Mucosa of gallbladder (tissue), 1 donor: ENCODE measurements at regions not wholly inside any gene's neighbourhood (a gene's known extent, or its start where the extent isn't known, plus 50 kb on each side); places are given as distances from the start of the nearest gene placed in this dataset.

Experiments used
- DNase-seq: peaks from one replicate; pipeline ENCODE4 v3.0.0-alpha.2; 2020; ENCODE audit warnings: low spot score
- donor health status: DM: no; HTN: no; CAD: no.

GRCh38 chr15:62886431-62887071 lies 156.0 kb upstream of the TPM1 start:
- DNase-seq: no peak

DNA sequence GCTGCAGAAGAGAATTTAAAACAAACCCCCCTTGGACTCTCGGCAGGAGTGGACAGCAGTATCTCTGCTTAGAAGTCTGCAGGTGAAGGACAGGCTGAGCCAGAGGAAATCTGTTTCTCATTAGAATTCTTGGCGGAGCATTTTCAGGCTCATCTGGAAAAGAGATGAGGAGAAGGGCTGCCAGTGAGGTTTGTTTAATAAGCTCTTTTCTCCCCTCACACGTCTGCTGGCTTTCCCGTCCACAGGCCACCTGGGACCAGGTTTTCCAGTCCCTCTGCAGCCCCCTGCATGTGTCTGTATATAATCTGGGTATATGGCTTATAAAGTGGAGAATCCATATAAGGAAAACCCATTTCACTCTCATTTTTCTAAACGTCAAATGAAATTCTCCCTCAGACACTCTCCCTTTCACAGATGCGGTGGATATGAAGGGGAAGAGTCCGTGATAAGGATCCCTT lies 155.4 kb upstream of the TPM1 start:
- DNase-seq: no peak

DNA sequence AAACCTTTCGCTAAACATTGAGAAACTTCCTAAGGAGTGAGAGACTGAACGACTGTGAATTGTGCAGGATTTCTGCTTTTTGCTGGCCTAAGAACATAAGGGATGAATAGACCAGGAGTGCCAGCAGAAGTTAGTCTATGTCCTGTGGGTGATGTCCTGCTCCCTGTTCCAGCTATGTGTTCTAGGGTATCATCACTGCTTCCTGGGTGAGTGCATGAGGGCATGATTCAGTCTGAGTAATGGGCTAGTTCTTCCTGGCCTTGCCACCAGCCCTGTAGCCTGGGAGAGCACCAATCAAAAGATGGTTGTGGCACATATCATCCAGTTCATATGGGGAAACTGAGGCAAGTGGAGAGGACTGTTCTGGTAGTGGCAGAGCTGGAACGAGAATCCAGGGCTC lies 153.9 kb upstream of the TPM1 start:
- no peak for DNase-seq

GRCh38 chr15:62889141-62889661 lies 153.3 kb upstream of the TPM1 start:
- no peak for DNase-seq

- peak; percentile 68 for DNase-seq
Observed at GRCh38 chr15:62889734-62890505, 152.6 kb upstream of the TPM1 start.

- DNase-seq: no peak
Observed at GRCh38 chr15:62894322-62895085, 148.0 kb upstream of the TPM1 start.

DNA sequence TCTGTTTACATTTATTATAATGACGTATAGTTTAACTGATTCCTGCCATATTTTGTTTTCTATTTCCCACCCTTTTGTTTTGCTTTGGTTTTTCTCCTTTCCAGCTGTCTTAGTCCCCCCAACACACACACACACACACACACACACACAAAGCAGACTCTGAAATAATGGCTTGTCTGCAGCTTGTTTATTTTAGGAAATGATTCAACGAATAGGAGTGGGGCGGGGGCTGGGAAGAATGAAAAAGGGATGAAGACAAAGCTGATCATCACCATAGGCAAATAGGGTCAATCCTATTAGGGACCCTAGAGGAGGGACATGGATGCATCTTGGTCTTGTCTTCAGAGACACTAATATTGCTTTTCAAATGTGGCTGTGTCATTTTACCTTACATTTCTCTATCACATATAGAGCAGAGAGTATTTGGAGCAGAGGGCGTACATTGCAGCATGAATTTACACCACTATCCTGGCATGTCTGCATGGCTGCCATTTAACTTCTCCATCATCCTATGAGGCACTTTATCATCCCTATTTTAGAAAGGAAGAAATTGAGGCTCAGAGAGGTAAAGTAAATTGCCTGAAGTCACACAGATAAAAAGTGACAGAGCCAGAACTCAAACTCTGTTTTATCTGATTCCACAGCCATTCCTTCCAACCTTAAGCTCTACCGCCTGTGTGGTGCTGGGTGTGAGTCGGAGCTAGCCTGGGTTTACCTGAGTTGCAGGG lies 147.2 kb upstream of the TPM1 start:
- no peak for DNase-seq

DNA sequence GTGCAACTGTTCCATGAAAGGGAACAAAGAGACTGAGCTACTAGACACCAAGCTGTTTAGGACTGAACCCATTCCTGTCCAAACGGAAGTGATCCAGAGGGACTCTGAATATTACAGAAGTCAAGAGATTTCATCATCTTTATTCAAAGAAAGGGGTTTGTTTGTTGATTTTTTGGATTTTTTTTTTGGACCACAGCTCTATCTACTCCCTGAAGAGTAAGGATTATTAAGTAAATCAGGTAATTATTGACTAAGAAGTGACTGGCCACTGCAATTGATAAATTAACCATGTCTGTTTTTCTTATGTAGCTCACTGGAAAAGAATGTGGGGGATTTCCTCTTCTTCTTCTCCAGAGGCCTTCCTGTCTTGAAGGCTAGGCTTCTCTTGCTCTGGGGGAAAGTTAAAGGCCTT lies 146.6 kb upstream of the TPM1 start:
- no peak for DNase-seq

GRCh38 chr15:62896380-62896866 lies 146.1 kb upstream of the TPM1 start:
- DNase-seq: no peak

DNA sequence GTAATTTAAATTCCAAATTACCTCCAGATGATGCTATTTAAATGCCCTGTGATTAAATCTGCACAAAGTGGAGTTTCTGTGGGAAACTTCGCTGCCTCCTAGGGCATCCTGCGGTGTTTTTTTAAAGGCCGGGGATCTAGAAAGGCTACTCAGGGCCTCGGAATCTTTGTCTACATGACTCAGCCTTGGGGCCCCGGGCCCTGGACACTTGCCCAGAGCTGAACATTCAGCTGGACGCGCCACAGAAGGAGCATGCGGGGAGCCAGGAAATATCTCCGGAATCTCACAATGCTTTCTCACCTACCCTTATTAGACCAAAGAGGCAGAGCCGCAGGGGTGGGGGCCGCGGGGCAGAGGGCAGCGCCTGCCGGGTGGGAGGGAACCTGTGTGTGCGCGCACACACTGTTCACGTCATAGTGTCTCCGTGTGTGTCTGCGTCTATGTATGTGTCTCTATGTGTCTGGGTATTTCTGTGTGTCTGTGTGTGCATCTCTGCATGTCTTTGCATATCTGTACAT lies 145.5 kb upstream of the TPM1 start:
- peak; percentile 94 for DNase-seq

DNA sequence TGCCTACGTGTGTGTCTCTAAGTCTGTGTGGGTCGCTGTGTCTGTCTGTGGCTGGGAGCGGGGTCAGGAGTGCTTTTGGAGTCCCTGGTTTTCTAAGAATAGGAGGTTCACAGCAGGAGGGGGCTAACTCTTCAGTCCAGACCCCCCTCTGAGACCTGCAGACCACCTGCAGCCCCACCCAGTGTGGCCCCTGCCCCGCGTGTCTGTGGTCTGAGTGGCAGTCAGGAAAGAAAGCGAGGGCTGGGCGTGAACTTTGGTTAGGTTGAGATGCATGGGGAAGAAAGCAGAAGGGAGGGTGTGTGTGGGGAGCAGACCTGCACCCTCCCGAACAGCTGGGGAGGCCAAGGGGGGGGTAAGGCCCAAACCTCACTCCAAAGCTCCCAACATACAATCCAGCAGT lies 144.9 kb upstream of the TPM1 start:
- no peak for DNase-seq

GRCh38 chr15:62899090-62899493 lies 143.5 kb upstream of the TPM1 start:
- peak; percentile 89 for DNase-seq

GRCh38 chr15:62900071-62900802 lies 142.3 kb upstream of the TPM1 start:
- DNase-seq: no peak

DNA sequence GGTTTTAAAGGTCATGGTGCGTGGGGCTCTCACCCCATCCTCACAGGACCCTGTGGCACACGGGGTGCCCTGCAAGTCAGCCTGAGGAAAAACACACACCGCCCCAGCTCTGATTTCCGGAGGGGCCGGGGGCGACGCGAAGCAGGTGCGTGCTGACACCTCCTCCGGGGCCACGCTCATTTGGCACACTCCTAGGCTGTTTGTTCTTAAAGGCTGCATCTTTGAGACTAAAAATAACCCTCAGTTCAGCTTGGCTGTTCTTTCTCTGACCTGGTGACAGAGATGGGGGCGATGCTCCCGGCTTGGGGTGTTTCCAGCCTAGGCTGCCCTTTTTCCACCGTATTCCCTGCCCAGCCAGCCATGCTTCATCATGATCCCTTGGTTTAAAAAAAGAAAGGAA lies 141.5 kb upstream of the TPM1 start:
- no peak for DNase-seq

- DNase-seq: no peak
Observed at GRCh38 chr15:62901909-62902546, 140.5 kb upstream of the TPM1 start.

DNA sequence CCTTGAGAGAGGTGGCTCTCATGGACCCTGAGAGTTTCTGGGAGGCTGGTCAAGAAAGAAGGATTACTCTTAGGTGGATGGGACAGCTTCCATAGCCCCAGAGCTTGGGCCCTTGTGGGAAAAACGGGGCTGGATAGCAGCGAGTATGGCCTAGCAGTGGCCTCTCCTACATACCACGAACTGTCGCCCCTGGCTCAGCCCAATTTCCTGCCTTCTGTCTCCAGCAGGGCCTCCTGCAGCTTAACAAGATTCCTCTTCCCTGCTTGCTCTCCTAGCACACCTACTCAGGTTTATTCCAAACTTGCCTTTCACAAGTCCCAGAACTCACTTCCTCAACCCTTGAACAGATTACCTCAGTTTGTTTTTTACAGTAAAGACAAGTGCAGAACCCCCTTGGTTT lies 139.7 kb upstream of the TPM1 start:
- no peak for DNase-seq

GRCh38 chr15:62903437-62903836 lies 139.1 kb upstream of the TPM1 start:
- no peak for DNase-seq

GRCh38 chr15:62904041-62904910 lies 138.3 kb upstream of the TPM1 start:
- no peak for DNase-seq

DNA sequence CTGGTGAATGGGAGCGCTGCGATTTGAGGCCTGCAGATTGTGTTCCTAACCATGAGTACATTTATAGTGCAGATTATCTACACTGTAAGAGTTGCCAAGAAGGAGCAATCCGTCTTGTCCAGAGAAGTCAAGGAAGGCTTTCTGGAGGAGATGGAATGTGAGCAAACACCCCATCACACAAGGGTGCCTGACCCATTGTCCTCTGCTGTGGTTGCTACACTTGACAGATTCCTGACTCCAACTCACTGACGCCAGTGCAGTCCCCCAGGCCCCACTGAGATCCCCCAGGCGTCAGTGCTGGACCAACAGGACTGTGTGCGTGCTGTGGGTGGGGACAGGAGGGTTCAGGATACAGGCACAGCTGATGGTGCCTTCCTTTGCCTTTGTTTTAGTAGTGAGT lies 135.9 kb upstream of the TPM1 start:
- DNase-seq: no peak
